Aorta (tissue), 5 donors: ENCODE measurements at regions not wholly inside any gene's neighbourhood (a gene's known extent, or its start where the extent isn't known, plus 50 kb on each side); places are given as distances from the start of the nearest gene placed in this dataset.

Source experiments
- ATAC-seq: fragments of 200-7000 bp; cut with Tn5 transposase; one replicate; pipeline ENCODE4 v1.9.1; 2022; ENCODE audit warnings: moderate library complexity; ENCODE audit not compliant: low FRiP score
- DNase-seq, 2 donors: peaks; one replicate each; pipeline ENCODE4 v3.0.0-alpha.2; 2020
- H3K27ac ChIP-seq, 2 donors: one replicate each; pipeline ENCODE4 v1.5.1; 2013; ENCODE audit warnings: low read length in 2 of 2, mild to moderate bottlenecking in 2 of 2, moderate library complexity in 2 of 2, control low read depth in 1 of 2, inconsistent platforms in 1 of 2, low read depth in 1 of 2
- H3K27me3 ChIP-seq, 2 donors: one replicate each; pipeline ENCODE4 v1.6.1; 2013; ENCODE audit warnings: control low read depth in 1 of 2, low read length in 1 of 2, mild to moderate bottlenecking in 1 of 2, moderate library complexity in 1 of 2; ENCODE audit not compliant: insufficient read depth in 2 of 2, control insufficient read depth in 1 of 2
- H3K36me3 ChIP-seq, 2 donors: one replicate each; pipeline ENCODE4 v1.6.1; 2013; ENCODE audit warnings: control low read depth in 1 of 2, low read length in 1 of 2, mild to moderate bottlenecking in 1 of 2; ENCODE audit not compliant: insufficient read depth in 2 of 2, control insufficient read depth in 1 of 2
- H3K4me1 ChIP-seq, 2 donors: one replicate each; pipeline ENCODE4 v1.6.1; 2013; ENCODE audit warnings: low read length in 2 of 2, control low read depth in 1 of 2, mild to moderate bottlenecking in 1 of 2, moderate library complexity in 1 of 2; ENCODE audit not compliant: insufficient read depth in 2 of 2, control insufficient read depth in 1 of 2
- H3K4me3 ChIP-seq, 2 donors: one replicate each; pipeline ENCODE4 v1.5.1; 2013; ENCODE audit warnings: low read length in 2 of 2, control low read depth in 1 of 2, mild to moderate bottlenecking in 1 of 2
- H3K9me3 ChIP-seq: one replicate; pipeline ENCODE4 v1.6.1; 2013; ENCODE audit warnings: mild to moderate bottlenecking, low read length; ENCODE audit not compliant: control insufficient read depth
- WGBS, 2 donors: extraction: QIAGEN DNeasy Blood & Tissue Kit; methylation state at CpG; one replicate each; pipeline ENCODE4 v1.1.7; 2013; 5-methylcytosine and 5-hydroxymethylcytosine counted together
- intact Hi-C, 2 donors: fragments of 100-400 bp; cut with DNase I; formaldehyde crosslinking; loops; one replicate each; pipeline versions ENCODE4 v1.14.2 to v1.15.0; 2022
- donor health status: healthy with polysubstance abuse.
- donor health status: Bipolar disorder and iron deficiency.
- donor health status: DM: no; HTN: no; CAD: no.
- donor health status: DM: no; HTN: no; CAD: no.
- donor health status: DM: yes; HTN: yes; CAD: no.

GRCh38 chr4:58064653-58065052 is 954.5 kb upstream of the IGFBP7 start:
- Histone ChIP-seq H3K27ac (no peak overlapping the region), H3K4me1 (no peaks in the 10 kb centered on the region), H3K9me3 (no peaks in the 10 kb centered on the region), H3K27me3 (no peaks in the 10 kb centered on the region), H3K4me3 (no peak overlapping the region), H3K36me3 (no peaks in the 10 kb centered on the region)
- WGBS, 2 donors: 81 to 85% methylated on average over 3 of the region's 3 CpGs
- no peak for ATAC-seq
- intact Hi-C loops: loop anchor here in 1 of 2 donors (5.0 kb wide), 1 partner anchor 902 kb away; no protein-coding TSS in a partner anchor
- no peak for DNase-seq

DNA sequence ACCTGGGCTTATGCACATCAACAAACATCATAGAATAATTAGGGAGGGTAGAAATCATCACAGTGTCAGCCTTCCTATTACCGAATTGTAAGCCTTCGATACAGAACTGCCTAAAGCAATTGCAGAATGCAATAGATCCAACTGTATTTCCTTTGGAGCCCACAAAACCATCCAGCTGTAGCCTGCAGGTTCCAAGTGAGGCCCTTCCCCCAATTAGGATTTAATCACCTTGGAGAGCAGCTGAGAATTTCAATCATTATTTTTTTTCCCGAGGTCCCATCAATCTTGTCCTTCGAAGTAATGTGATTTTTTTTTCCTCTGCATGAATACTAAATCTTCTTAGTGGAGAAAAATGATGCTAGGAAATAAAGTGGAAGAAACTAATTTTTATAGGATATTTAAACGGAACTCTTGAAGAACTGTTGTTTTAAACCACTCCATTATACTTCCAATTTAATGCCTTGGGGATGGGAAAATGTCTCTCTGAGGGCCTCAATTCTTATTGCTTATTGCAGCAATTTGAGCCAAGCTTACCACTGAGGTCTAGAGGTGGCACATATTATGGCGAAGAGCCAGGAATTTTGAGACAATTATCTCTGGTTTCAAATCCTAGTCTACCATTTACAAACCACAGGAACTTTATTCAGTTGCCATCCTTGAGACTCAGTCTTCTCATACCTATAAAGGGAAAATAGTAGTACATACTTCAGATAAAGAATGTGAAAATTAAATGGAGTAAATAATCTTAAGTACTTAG is 953.4 kb upstream of the IGFBP7 start:
- WGBS, 2 donors: 72 to 76% methylated on average over 6 of the region's 6 CpGs
- DNase-seq (no peak), ATAC-seq (no peak)
- intact Hi-C loops: loop anchor here in 1 of 2 donors (5.0 kb wide), 1 partner anchor 901 kb away; no protein-coding TSS in a partner anchor
- no peaks in the 10 kb centered on the region for H3K36me3 ChIP-seq
- no peaks in the 10 kb centered on the region for H3K4me1 ChIP-seq
- H3K27ac ChIP-seq: no peak overlapping the region
- no peaks in the 10 kb centered on the region for H3K9me3 ChIP-seq
- no peak overlapping the region for H3K4me3 ChIP-seq
- no peaks in the 10 kb centered on the region for H3K27me3 ChIP-seq

DNA sequence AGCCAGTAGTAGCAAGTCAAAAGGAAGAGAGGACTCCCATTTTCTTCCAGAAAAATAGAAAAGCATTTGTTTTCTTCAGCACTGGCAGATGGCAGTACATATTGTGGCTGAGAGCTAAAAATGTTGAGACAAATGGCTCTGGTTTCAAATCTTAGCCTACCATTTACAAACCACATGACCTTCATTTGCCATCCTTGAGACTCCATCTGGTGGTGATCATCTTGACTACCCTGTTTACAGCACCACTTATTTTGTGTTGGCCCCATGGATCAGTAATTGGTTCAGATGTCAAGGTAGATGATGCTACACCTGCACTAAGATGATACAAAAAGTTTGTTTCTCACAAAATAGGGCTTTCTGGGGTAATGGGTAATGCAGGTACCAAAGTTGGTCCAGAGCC is 951.8 kb upstream of the IGFBP7 start:
- Histone ChIP-seq H3K9me3 (no peaks in the 10 kb centered on the region), H3K27ac (no peak overlapping the region), H3K4me3 (no peak overlapping the region), H3K36me3 (no peaks in the 10 kb centered on the region), H3K4me1 (no peaks in the 10 kb centered on the region), H3K27me3 (no peaks in the 10 kb centered on the region)
- no peak for DNase-seq
- ATAC-seq: no peak
- intact Hi-C loops: loop anchor here in 1 of 2 donors (5.0 kb wide), 1 partner anchor 900 kb away; no protein-coding TSS in a partner anchor

- 62 to 68% methylated on average over 4 of the region's 4 CpGs for WGBS, 2 donors
- no peaks in the 10 kb centered on the region for H3K4me1 ChIP-seq
- no peaks in the 10 kb centered on the region for H3K9me3 ChIP-seq
- intact Hi-C loops: no loop called here
- H3K36me3 ChIP-seq: no peaks in the 10 kb centered on the region
- no peak overlapping the region for H3K27ac ChIP-seq
- ATAC-seq: no peak
- H3K4me3 ChIP-seq: no peak overlapping the region
- no peak for DNase-seq
- no peaks in the 10 kb centered on the region for H3K27me3 ChIP-seq
Measured at GRCh38 chr4:58050439-58050838, 940.3 kb upstream of the IGFBP7 start.

DNA sequence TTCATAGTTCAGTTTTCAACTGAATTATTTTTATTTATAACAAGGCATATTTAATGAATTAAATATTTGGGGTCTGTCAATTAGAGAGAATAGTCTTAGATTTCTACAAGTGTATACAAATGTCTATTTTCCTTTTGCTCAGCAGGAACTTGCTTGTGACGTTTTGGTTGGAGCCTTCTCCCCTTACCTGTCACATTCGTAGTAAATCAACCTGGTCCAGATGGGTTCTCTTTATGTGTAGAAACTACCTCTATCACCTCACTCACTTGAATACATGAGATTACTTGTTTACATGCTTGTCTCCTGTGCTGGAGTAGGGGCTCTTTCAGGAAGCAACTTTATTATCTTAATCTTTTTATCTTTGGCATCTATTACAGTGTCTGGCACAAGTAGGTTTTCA is 938.3 kb upstream of the IGFBP7 start:
- Histone ChIP-seq H3K9me3 (no peaks in the 10 kb centered on the region), H3K4me3 (no peak overlapping the region), H3K36me3 (no peaks in the 10 kb centered on the region), H3K27ac (no peak overlapping the region), H3K4me1 (no peaks in the 10 kb centered on the region), H3K27me3 (no peaks in the 10 kb centered on the region)
- 48 to 59% methylated on average over 2 of the region's 2 CpGs for WGBS, 2 donors
- DNase-seq: no peak
- intact Hi-C loops: no loop called here
- no peak for ATAC-seq

DNA sequence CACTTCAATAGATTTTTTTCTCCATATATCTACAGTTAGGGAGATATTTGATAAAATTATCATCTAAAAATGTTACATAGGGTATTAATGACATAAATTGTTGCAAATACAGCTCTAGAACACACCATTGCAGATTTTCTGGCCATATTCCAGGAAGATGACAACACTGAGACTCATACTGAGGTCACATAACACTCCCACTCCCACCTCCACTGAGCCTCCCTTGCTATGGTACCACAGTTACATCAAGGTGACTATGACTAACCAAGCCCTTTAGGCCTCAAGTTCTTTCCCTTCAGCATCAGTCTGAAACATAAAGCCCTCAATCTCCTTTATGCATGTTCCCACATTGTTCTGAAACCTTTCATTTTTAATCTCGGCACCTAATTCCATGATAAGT is 932.0 kb upstream of the IGFBP7 start:
- 86 to 95% methylated on average over 1 of the region's 1 CpG for WGBS, 2 donors
- ATAC-seq: no peak
- Histone ChIP-seq H3K4me3 (no peak overlapping the region), H3K27me3 (no peaks in the 10 kb centered on the region), H3K9me3 (no peaks in the 10 kb centered on the region), H3K27ac (no peak overlapping the region), H3K4me1 (no peaks in the 10 kb centered on the region), H3K36me3 (no peaks in the 10 kb centered on the region)
- intact Hi-C loops: no loop called here
- DNase-seq: no peak

- Histone ChIP-seq H3K9me3 (no peaks in the 10 kb centered on the region), H3K27me3 (no peaks in the 10 kb centered on the region), H3K4me3 (no peak overlapping the region), H3K36me3 (no peaks in the 10 kb centered on the region), H3K27ac (no peak overlapping the region), H3K4me1 (no peaks in the 10 kb centered on the region)
- intact Hi-C loops: loop anchor here in 1 of 2 donors (2.0 kb wide), 1 partner anchor 69 kb away; no protein-coding TSS in a partner anchor
- ATAC-seq (no peak), DNase-seq (no peak)
- WGBS, 2 donors: 43 to 49% methylated on average over 2 of the region's 2 CpGs
Measured at GRCh38 chr4:57993944-57994343, 883.8 kb upstream of the IGFBP7 start.

- H3K27ac ChIP-seq: no peak overlapping the region
- WGBS, 2 donors: 89 to 90% methylated on average over 6 of the region's 6 CpGs
- no peaks in the 10 kb centered on the region for H3K27me3 ChIP-seq
- no peaks in the 10 kb centered on the region for H3K4me1 ChIP-seq
- ATAC-seq: no peak
- intact Hi-C loops: no loop called here
- H3K36me3 ChIP-seq: no peaks in the 10 kb centered on the region
- H3K4me3 ChIP-seq: no peak overlapping the region
- DNase-seq: no peak
- H3K9me3 ChIP-seq: no peaks in the 10 kb centered on the region
Measured at GRCh38 chr4:57989430-57989829, 879.2 kb upstream of the IGFBP7 start.

DNA sequence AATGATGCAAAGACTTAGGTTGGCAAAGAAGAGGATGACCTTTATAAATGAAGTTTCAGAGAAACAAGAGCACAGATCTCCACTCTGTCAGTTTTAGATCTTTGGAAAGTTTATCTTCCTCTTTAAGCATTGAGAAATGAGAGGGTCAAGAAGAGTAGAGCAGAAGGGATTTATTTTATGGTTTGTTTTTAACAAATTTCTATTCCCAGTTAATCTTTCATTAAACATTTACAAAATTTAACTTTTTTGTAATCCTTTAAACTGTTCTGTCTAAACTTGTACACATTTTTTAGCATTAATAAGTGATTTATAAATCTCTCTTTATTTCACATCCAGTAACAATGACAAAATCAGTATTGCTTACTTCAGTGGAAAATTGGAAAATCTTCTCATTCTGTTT is 875.0 kb upstream of the IGFBP7 start:
- H3K27ac ChIP-seq: no peak overlapping the region
- H3K27me3 ChIP-seq: no peaks in the 10 kb centered on the region
- no peak for DNase-seq
- no peaks in the 10 kb centered on the region for H3K9me3 ChIP-seq
- no peaks in the 10 kb centered on the region for H3K36me3 ChIP-seq
- no peak for ATAC-seq
- H3K4me3 ChIP-seq: no peak overlapping the region
- H3K4me1 ChIP-seq: no peaks in the 10 kb centered on the region
- intact Hi-C loops: no loop called here
